ENCODE measurements at regions not wholly inside any gene's neighbourhood (a gene's known extent, or its start where the extent isn't known, plus 50 kb on each side); places are given as distances from the start of the nearest gene placed in this dataset.

- no peak for DNase-seq (ENCODE audit: low read depth in 1 of 2, low spot score in 1 of 2)
- in situ Hi-C loops (cut with HindIII; ENCODE audit: low pct_unique_long_range_greater_than_20kb, low sequenced_read_pairs): no loop called here
Measured at GRCh38 chr18:38047820-38048219, 482.2 kb upstream of the CELF4 start.

GRCh38 chr18:38046651-38047050 lies 481.1 kb upstream of the CELF4 start:
- in situ Hi-C loops (cut with HindIII; ENCODE audit: low pct_unique_long_range_greater_than_20kb, low sequenced_read_pairs): no loop called here
- no peak for DNase-seq (ENCODE audit: low read depth in 1 of 2, low spot score in 1 of 2)
- no peak for TF ChIP-seq JUND (IDR thresholded peaks at IDR 0.05; ENCODE audit: low read depth)

More at GRCh38 chr18:38047820-38048219, 482.2 kb upstream of the CELF4 start:
- no peak for TF ChIP-seq JUND (IDR thresholded peaks at IDR 0.05; ENCODE audit: low read depth)

- TF ChIP-seq JUND (IDR thresholded peaks at IDR 0.05; ENCODE audit: low read depth): no peak
- no peak for DNase-seq (ENCODE audit: low read depth in 1 of 2, low spot score in 1 of 2)
- in situ Hi-C loops (cut with HindIII; ENCODE audit: low pct_unique_long_range_greater_than_20kb, low sequenced_read_pairs): no loop called here
Measured at GRCh38 chr18:38045845-38046244, 480.2 kb upstream of the CELF4 start.

GRCh38 chr18:38042211-38042890 lies 476.8 kb upstream of the CELF4 start:
- in situ Hi-C loops (cut with HindIII; ENCODE audit: low pct_unique_long_range_greater_than_20kb, low sequenced_read_pairs): no loop called here
- TF ChIP-seq JUND (IDR thresholded peaks at IDR 0.05; ENCODE audit: low read depth): no peak
- no peak for DNase-seq (ENCODE audit: low read depth in 1 of 2, low spot score in 1 of 2)

- no peak for DNase-seq (ENCODE audit: low read depth in 1 of 2, low spot score in 1 of 2)
- in situ Hi-C loops (cut with HindIII; ENCODE audit: low pct_unique_long_range_greater_than_20kb, low sequenced_read_pairs): no loop called here
- TF ChIP-seq JUND (IDR thresholded peaks at IDR 0.05; ENCODE audit: low read depth): no peak
Measured at GRCh38 chr18:38038242-38038641, 472.6 kb upstream of the CELF4 start.

- DNase-seq (ENCODE audit: low read depth in 1 of 2, low spot score in 1 of 2): no peak
- in situ Hi-C loops (cut with HindIII; ENCODE audit: low pct_unique_long_range_greater_than_20kb, low sequenced_read_pairs): no loop called here
- TF ChIP-seq JUND (IDR thresholded peaks at IDR 0.05; ENCODE audit: low read depth): no peak
Measured at GRCh38 chr18:38035193-38035592, 469.6 kb upstream of the CELF4 start.

GRCh38 chr18:38033282-38033681 lies 467.7 kb upstream of the CELF4 start:
- no peak for TF ChIP-seq JUND (IDR thresholded peaks at IDR 0.05; ENCODE audit: low read depth)
- no peak for DNase-seq (ENCODE audit: low read depth in 1 of 2, low spot score in 1 of 2)
- in situ Hi-C loops (cut with HindIII; ENCODE audit: low pct_unique_long_range_greater_than_20kb, low sequenced_read_pairs): no loop called here

- no peak for TF ChIP-seq JUND (IDR thresholded peaks at IDR 0.05; ENCODE audit: low read depth)
- no peak for DNase-seq (ENCODE audit: low read depth in 1 of 2, low spot score in 1 of 2)
- in situ Hi-C loops (cut with HindIII; ENCODE audit: low pct_unique_long_range_greater_than_20kb, low sequenced_read_pairs): no loop called here
Measured at GRCh38 chr18:38032516-38032915, 466.9 kb upstream of the CELF4 start.

- in situ Hi-C loops (cut with HindIII; ENCODE audit: low pct_unique_long_range_greater_than_20kb, low sequenced_read_pairs): no loop called here
- TF ChIP-seq JUND (IDR thresholded peaks at IDR 0.05; ENCODE audit: low read depth): no peak
- no peak for DNase-seq (ENCODE audit: low read depth in 1 of 2, low spot score in 1 of 2)
Measured at GRCh38 chr18:38028946-38029345, 463.3 kb upstream of the CELF4 start.

- peak in 1 of 2 experiments; percentile 3 for DNase-seq (ENCODE audit: low read depth in 1 of 2, low spot score in 1 of 2)
- in situ Hi-C loops (cut with HindIII; ENCODE audit: low pct_unique_long_range_greater_than_20kb, low sequenced_read_pairs): no loop called here
- TF ChIP-seq JUND (IDR thresholded peaks at IDR 0.05; ENCODE audit: low read depth): no peak
Measured at GRCh38 chr18:38025433-38026038, 459.9 kb upstream of the CELF4 start.

- no peak for DNase-seq (ENCODE audit: low read depth in 1 of 2, low spot score in 1 of 2)
- in situ Hi-C loops (cut with HindIII; ENCODE audit: low pct_unique_long_range_greater_than_20kb, low sequenced_read_pairs): no loop called here
- no peak for TF ChIP-seq JUND (IDR thresholded peaks at IDR 0.05; ENCODE audit: low read depth)
Measured at GRCh38 chr18:38023871-38024270, 458.3 kb upstream of the CELF4 start.

GRCh38 chr18:38022234-38022633 lies 456.6 kb upstream of the CELF4 start:
- no peak for TF ChIP-seq JUND (IDR thresholded peaks at IDR 0.05; ENCODE audit: low read depth)
- no peak for DNase-seq (ENCODE audit: low read depth in 1 of 2, low spot score in 1 of 2)
- in situ Hi-C loops (cut with HindIII; ENCODE audit: low pct_unique_long_range_greater_than_20kb, low sequenced_read_pairs): no loop called here

- DNase-seq (ENCODE audit: low read depth in 1 of 2, low spot score in 1 of 2): no peak
Measured at GRCh38 chr18:38019292-38019691, 453.7 kb upstream of the CELF4 start.

More at GRCh38 chr18:38019292-38019691, 453.7 kb upstream of the CELF4 start:
- no peak for TF ChIP-seq JUND (IDR thresholded peaks at IDR 0.05; ENCODE audit: low read depth)
- in situ Hi-C loops (cut with HindIII; ENCODE audit: low pct_unique_long_range_greater_than_20kb, low sequenced_read_pairs): no loop called here

All from T47D (cell line).